HG03571 (cell line): ENCODE measurements at regions not wholly inside any gene's neighbourhood (a gene's known extent, or its start where the extent isn't known, plus 50 kb on each side); places are given as distances from the start of the nearest gene placed in this dataset.
"Not testable (repeated sequence)": the region's sequence is repeated elsewhere in the genome, so short reads cannot be mapped to it uniquely, and the experiment has no call there.

ENCODE experiments used
- ATAC-seq: cut with Tn5 transposase; IDR thresholded peaks from one replicate; pipeline ENCODE4 v1.9.1; 2021; ENCODE audit not compliant: unreplicated experiment

DNA sequence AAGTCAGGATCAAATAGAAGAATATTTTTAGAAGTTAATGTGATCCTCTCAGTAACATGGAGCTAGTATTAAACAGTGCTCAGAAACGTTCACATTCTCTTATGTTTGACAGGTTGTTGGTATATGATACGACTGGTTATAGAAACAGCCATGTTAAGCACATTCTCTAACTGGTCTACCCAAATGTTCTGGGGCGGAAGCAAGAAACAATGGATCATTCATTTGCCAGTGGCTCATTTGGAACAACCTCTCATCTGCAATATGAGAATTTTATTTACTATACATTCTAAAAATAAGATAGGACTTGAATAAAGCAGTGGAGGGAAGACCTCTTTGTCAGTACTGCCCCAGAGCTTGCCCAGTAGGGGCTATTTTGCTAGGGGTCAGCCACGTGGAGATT lies 167.1 kb upstream of the FAM98A start:
- no peak for ATAC-seq

DNA sequence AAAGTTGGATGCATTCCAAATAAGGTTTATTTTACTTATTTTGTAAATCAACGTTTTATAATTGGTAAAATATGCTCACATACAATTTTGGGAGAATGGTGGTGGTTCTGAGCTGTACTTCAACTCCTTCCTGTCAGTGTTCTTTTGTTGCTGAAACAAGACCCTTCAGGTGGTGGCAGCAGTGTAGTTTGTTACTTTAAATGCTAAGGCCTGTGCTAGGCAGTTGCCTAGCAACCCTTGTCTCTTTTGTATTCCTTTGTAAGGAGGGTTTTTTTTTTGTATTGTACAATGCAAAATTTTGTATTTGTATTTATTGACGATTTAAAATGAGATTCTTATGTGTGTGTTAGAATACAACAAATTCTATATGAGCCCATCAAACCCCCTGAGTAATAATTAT lies 166.0 kb upstream of the FAM98A start:
- ATAC-seq = no peak

DNA sequence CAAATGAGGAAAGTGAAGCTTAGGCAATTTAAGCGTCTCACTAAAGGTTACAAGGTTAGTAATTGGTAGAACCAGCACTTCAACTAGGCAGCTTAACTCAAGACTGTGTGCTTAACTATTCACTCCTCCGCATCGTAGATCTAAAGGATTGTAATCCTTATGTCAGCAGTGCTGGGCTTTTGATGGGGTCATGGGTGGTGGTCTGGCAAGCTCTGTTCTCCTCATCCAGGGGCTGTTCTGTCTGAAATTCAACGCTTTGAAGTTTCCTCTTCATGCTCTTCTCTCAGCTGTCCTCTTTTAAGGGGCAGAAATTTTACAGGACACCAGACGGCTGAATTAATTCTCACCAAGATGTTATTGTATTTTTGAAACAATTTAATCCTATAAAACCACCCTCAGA lies 165.5 kb upstream of the FAM98A start:
- no peak for ATAC-seq

DNA sequence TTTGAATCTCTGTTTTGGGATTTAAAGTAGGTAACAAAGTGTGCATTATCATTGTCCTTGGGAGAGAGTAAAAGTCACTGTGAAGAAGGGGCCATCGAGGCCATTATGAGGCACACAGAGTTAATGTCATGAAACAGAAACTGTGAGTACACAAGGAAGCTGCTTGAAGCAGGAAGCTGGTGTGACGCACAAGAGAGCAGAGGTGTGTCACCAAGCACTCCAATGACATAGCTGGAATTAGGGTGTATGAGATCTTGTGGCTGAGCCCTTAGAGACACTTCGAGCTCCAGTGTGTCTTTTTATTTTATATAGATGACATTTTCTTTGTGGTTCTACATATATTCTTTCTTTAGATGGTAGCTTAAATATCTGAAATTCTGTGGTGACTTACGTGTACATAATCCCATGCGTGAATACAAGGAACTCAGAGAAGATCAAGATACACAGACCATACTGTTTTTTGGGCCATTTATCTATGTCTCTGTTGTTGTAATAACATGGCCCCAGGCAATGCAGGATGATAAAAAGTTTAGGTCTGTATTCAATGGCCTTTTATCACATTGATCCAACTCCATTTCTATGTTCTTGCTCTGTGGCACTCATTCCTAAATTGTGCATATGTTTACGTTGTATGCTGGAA lies 164.7 kb upstream of the FAM98A start:
- no peak for ATAC-seq

DNA sequence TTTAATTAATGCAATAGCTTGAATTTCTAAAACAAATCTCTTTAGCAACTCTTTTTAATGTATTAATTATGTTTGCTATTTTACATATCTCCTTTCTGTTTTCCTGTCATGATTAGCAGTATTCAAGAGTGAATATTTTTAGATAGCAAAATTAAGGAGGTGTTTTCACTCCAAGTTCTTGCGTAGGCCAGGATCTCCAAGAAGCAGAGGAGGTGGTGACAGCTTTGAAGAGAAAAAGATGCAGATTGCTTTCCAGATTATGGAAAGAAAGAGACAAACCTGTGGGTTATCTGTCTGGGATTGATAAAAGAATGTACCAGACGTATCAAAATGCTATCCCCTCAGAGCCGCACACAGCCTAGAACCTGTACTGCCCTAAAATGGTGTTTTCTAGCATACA lies 163.5 kb upstream of the FAM98A start:
- no peak for ATAC-seq

DNA sequence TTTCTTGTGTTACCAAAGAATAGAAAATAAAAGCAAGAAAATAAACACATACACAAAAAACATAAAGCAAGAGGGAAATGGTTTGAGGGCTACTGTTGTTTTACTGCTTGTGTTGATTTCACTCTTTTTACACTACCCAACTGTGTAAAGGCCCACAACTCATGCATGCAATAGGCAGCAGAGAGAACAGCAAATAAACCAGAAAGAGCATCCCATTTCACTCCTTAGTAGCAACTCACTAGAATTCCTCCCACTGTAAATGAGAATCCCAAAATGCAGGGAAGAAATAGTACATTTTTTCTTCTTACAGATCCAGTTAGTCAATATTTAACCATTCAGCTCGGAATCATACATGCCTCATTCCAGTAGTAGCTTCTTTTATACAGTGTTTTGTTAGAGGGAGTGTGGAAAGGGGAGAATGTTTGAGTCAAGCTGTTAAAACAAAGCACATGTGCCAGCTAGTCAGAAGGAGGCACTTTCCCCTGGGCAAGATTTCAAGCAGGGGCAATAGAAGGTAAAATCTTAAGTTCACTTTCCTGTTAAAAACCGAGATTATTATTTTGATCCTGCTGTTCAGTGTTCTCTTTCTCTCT lies 147.2 kb upstream of the FAM98A start:
- no peak for ATAC-seq

DNA sequence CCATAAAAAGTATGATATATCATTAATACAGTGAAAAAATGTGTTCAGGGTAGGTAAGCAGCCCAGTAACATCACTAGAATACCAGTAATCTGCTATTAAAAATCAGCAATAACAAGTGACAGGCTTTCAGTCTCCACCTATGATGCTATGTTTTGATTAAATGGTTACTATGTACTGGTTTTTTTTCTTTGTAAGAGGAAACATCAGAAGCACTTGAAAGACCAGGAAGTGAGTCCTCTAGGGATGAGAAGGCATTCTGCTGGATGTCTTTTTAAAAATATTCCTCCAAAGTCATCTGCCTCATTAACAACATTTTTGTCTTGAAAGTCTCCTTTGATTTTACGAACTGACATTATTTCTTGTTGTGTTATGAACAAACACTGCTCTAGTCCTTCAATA lies 136.0 kb upstream of the FAM98A start:
- ATAC-seq = no peak

DNA sequence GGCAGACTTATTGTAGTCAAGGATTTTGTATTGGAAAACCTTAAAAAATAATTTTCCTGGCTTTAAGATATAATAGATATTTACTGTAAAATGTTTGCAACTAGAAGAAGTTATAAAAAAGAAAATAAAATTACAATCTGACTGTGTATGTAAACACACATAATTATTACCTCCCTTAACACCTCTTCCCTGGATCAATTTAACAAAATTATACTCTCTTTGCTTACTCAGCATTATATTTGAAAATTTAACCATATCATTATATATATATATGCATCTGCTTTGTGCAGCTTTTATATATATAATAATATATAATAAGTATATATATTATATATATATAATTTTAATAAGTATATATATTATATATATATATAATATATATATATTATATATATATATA lies 131.7 kb upstream of the FAM98A start:
- ATAC-seq = no peak

DNA sequence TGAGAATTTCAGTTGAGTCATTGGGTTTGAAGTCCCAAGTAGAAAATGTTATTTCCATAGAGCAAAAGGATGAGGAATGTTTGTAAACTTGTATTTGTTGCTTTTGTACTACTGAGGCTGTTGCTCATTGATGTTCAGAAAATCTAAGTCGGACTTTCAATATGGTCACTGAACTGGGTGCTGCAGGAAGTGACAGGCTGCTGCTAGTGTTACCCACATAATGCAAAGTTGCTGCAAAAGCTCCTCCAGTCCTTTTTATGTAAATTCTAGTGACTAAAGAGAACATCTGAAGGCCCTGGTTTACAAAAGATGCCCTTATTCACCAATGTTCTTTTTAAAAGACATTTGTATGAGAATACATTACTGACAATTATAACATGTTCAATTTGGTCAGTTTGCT lies 131.1 kb upstream of the FAM98A start:
- no peak for ATAC-seq

DNA sequence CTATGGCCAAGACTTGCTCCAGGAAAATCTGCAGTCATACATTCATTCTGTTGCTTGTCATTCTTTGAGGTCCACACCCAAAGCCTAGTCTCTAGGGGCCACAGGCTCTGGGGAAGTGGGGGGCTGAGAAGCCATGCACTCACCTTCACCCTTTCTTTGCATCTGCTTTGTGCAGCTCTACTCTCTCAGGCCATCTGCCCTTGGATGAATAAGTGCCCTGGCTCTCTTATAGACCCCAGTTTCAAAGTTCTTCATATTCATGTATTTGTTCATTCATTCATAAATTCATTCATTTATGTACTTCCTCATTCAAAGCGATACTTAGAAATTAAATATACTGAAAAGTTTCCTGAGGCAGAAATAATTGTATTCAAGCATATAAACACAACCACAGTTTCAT lies 130.3 kb upstream of the FAM98A start:
- no peak for ATAC-seq

DNA sequence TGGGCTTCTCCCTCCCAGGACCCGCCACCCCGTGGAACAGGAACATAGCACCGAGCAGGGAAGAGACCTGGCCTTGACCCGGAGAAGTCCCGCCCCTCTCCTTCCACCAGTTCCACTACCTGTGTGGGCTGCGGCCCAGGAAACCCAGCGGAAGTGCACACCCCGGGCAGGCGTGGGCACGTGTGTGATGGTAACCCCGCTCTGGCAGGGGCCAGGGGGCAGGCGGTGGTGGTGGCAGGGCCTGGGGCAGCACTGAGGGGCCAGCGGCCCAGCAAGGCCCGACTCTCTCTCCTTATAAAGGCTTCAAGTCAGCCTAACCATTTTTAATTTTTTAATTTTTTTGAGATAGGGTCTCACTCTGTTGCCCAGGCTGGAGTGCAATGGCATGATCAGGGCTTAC lies 129.0 kb upstream of the FAM98A start:
- ATAC-seq = no peak

DNA sequence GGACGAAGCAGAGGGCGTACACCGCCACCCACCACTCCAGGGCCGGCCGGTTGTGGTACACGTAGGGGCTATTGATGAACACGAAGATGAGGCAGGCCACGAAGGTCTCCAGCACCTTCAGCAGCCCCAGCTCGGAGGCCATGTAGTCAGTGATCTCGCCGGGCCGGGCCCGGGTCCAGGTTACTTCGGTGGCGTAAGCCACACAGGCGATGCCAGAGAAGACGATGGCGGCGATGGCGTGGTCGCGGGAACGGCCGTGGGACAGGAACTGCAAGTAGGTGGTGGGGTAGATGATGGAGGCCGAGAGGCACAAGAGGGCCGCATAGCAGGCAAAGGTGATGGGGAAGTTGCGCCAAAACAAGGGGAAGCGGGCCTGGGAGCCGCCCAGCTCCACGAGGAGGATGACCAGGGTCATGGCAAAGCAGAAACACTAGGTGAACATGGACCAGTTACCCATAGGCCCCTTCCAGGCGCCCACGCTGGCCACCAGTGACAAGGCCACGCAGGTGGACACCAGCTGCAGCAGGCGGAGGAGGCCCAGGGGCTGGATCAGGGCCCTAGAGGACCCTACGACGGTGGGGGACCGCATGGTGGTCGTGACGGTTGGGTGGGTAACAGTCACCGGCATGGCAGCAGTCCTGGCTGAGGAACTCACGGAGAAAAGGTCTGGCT lies 128.4 kb upstream of the FAM98A start:
- ATAC-seq = no peak

DNA sequence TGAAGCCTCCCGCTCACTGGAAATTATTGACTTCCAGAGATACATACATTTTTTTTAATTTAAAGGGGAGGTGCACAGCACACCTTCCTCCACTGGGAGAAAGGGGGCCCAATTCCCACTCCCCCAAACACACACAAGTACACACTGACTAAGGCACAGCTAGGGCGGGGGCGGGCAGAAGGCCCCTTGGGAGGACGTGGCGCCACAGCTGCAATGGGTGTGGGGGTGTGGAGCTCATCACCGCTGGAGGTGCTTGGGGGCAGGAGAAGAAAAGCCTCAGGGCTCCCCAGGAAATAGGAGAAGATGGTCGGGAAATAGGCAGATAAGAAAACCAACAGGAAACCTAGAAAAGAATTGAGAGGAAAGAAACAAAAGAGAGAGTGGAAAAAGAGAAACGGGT lies 127.3 kb upstream of the FAM98A start:
- ATAC-seq = no peak

DNA sequence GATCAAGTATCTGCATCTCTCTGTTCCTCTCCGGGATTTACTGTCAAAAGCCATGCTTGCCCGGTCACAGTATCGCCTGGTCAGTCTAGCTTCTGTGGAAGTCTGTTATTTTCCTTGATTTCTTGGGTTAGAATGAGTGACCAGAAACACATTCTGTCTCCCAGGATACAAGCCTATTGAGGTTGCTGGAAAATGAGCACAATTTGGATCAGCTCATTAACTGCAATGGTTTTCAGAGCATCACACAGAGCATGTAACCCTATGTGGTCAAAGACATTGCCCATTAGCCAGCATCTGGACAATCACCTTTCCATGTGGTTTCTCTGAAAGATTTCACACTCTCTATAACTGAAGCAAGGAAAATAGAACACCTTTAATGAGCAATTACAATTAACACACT lies 124.2 kb upstream of the FAM98A start:
- ATAC-seq = no peak

DNA sequence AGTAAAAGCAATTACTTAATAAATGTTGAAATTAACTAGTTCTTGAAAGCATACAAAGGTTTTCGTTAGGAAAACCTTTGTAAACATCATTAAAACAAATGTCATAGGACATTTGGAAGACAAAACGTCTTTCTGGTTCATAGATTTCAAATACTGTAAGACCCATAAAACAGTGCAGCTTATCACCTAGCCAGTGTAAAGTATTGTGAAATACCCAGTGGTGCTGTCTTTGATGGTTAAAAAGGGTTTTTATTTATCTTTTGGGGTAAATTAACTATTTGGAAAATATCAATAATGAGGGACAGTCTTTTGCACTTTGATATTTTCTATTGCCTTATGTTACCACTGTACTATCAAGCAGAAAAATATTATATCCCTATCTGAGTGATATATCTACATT lies 120.0 kb upstream of the FAM98A start:
- ATAC-seq = no peak

DNA sequence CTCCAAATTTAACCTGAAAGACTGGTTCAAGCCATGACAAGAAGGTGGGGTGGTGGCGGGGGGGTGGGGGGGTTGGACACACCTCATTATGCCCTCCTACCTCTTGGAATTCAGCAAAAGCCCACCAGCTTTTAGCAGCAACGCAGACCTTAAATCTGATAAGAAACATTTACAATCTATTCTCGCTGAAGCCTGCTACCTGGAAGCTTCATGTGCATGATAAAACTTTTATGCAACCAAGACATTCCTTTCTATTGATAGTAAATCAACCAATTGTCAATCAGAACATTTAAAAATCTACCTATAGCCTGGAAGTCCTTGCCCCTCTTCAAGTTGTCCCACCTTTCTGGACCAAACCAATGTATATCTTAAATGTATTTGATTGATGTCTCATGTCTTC lies 113.6 kb upstream of the FAM98A start:
- no peak for ATAC-seq

DNA sequence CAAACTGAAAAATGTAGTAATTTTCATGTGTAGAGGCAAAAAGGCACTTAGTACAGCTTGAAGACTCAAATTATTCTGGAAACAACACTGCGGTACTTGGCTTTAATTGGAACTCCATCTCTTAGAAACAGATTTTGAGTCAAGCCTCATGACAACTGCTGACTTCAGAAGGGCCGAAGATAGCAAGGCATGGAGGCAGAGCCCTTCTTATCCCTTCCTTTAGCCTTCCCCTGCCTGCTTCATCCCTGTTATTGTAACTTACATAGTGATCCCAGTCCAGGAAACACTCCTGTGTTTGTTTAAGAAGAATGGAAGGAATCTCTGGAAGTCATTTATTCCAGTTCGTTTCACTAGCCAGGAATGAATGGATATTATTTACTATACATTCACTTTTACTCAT lies 110.9 kb upstream of the FAM98A start:
- no peak for ATAC-seq

DNA sequence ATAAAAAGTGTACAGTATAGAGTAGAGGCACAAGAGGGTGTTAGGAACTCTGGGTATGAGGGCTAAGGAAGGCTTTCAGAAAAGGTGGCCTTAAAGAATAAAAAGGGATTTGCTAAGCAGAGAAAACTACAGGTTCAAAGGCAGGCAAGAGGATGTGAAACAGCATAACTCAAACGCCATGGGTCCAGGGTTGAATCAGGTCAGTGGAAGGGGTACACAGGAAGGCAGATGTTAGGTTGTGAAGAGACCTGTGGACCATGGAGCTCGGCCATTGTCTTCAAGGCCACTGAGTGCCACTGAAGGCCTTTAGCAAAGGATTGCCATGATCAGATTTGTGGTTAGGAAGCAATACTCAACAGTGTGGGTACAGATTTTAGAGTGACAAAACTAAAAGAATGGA lies 108.2 kb upstream of the FAM98A start:
- no peak for ATAC-seq

DNA sequence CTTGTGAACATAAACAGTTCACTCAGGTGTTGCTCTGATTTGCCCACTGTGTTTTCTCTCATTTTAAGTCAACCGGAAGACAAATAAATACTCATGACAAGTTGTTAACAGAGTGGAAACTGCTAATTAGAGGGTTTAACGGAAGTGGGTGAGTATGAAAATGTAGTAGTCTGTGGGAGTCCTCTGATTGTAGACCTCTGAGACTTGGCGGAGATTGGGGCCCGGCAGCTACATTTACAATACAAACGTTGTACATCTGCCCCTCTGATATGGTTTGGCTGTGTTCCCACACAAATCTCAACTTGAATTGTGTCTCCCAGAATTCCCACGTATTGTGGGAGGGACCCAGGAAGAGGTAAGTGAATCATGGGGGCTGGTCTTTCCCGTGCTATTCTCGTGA lies 107.3 kb upstream of the FAM98A start:
- ATAC-seq = no peak

DNA sequence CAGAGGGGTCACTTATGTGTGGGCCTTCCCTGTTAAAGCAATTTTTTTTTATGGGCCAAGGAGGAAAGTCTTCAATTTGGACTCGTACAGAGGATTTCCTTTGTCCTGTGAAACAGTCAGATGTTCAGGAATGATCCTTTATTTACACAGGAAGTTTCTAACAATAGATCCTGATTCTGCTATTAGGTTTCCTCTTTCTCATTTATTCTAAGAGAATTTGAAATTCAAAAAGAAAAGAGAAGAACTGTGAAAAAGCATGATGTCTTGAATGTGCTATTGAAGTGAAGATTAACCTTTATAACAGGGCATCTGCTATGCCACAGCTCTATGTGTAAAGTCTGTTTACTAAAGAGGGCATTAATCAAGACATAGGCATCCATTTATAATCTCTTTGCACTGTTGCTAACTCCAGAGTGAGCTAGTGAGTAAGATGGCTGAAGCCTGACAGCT lies 105.3 kb upstream of the FAM98A start:
- no peak for ATAC-seq

DNA sequence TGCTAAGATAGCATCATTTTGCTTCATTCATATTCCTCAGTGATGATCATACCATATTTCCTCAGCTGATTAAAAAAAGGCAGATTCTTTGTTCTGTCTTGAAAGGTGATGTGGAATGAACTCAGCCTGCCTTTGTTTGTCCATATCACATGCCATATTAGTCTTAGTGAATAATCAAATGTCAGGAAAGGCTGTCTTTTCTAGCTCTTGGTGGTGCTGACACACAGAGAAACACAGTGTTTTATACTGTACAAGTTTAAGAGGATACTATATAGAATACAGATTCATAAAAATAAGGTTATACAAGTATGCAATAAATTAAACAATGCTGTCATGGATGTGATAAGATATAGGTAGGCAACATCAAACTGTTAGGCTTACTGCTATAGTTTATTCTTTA lies 97.1 kb upstream of the FAM98A start:
- ATAC-seq = no peak

DNA sequence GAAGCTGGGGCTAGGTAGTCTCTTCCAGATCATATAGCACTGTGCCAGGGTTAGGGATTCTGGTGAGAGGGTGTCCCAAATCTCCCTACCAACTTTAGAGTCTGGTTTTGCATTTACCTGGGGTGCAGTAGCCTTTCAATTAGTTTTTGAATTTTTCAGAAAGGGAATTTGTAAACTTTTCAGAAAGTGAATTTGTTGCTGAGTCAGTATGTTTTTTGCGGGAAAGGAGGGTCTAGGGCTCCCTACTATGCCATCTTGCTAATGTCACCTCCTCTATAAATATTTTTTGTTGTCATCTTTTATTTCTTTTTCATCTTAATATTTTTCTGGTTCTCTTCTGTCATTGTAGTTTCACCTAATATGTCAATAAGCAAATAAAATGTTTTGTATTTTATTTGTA lies 95.8 kb upstream of the FAM98A start:
- ATAC-seq = no peak

DNA sequence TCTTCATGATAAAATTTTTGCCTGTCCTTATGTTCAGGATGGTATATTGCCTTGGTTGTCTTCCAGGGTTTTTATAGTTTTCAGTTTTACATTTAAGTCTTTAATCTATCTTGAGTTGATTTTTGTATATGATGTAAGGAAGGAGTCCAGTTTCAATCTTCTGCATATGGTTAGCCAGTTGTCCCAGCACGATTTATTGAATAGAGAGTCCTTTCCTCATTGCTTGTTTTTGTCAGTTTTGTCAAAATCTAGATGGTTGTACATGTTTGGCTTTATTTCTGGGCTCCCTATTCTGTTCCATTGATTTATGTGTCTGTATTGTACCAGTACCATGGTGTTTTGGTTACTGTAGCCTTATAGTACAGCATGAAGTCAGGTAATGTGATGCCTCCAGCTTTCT lies 91.6 kb upstream of the FAM98A start:
- ATAC-seq = not testable (repeated sequence)
